WTC11 (cell line): ENCODE measurements at regions not wholly inside any gene's neighbourhood (a gene's known extent, or its start where the extent isn't known, plus 50 kb on each side); places are given as distances from the start of the nearest gene placed in this dataset.

Experiments
- ATAC-seq: fragments of 200-7000 bp; cut with Tn5 transposase; 2 replicates; pipeline ENCODE4 v1.10.0; 2021; ENCODE audit warnings: mild to moderate bottlenecking, moderate library complexity
- CTCF ChIA-PET: fragments of 300-600 bp; sonication (Branson Sonifier 250); formaldehyde crosslinking; loops from one replicate; lab custom pipeline; 2021; ENCODE audit warnings: antibody characterized with exemption; lab: Charles Lee
- POLR2A ChIA-PET: fragments of 350-600 bp; sonication (Branson Sonifier 250); formaldehyde crosslinking; loops from one replicate; lab custom pipeline; 2021; ENCODE audit warnings: antibody characterized with exemption; lab: Charles Lee
- DNase-seq: peaks from one replicate; pipeline ENCODE4 v3.0.0; 2021; ENCODE audit warnings: low spot score
- H3K27ac Mint-ChIP-seq: 2 replicates; pipeline ENCODE4 v1.8.0; 2021; ENCODE audit warnings: mixed read lengths
- H3K27me3 Mint-ChIP-seq: 2 replicates; pipeline ENCODE4 v1.8.0; 2021; ENCODE audit warnings: low read depth, mild to moderate bottlenecking, moderate library complexity, mixed read lengths
- H3K36me3 Mint-ChIP-seq: 2 replicates; pipeline ENCODE4 v1.8.0; 2021; ENCODE audit warnings: mixed read lengths
- H3K4me1 Mint-ChIP-seq: 2 replicates; pipeline ENCODE4 v1.8.0; 2022; ENCODE audit warnings: mixed read lengths
- H3K4me3 Mint-ChIP-seq: 2 replicates; pipeline ENCODE4 v1.8.0; 2021; ENCODE audit warnings: mild to moderate bottlenecking, moderate library complexity, mixed read lengths
- H3K9me3 Mint-ChIP-seq: 2 replicates; pipeline ENCODE4 v1.8.0; 2021; ENCODE audit warnings: mixed read lengths
- AR ChIP-seq: fragments of 250-450 bp; sonication (Bioruptor Pico); IDR thresholded peaks from 2 replicates; pipeline ENCODE4 v1.9.0; 2021; ENCODE audit warnings: mild to moderate bottlenecking
- ATF6 ChIP-seq: sonication (generic); formaldehyde crosslinking; IDR thresholded peaks from 2 replicates; pipeline ENCODE4 v1.8.1; 2023; ENCODE audit warnings: mild to moderate bottlenecking, missing genetic modification reagents
- CBFB ChIP-seq: sonication (generic); formaldehyde crosslinking; IDR thresholded peaks from 2 replicates; pipeline ENCODE4 v1.8.1; 2022; ENCODE audit warnings: mild to moderate bottlenecking, low read depth, missing genetic modification reagents
- CDX4 ChIP-seq: fragments of 250-450 bp; sonication (Bioruptor Pico); IDR thresholded peaks from 2 replicates; pipeline ENCODE4 v1.9.0; 2021; ENCODE audit warnings: moderate library complexity, mild to moderate bottlenecking, inconsistent platforms, borderline replicate concordance
- E2F1 ChIP-seq: sonication (generic); formaldehyde crosslinking; IDR thresholded peaks from 2 replicates; pipeline ENCODE4 v1.8.0; 2022; ENCODE audit warnings: mild to moderate bottlenecking, missing genetic modification reagents
- ERG ChIP-seq: fragments of 250-450 bp; sonication (Bioruptor Pico); IDR thresholded peaks from 2 replicates; pipeline ENCODE4 v1.8.0; 2021; ENCODE audit warnings: mild to moderate bottlenecking
- IRF1 ChIP-seq: sonication (generic); formaldehyde crosslinking; IDR thresholded peaks from 2 replicates; pipeline ENCODE4 v1.8.0; 2023; ENCODE audit warnings: missing genetic modification reagents
- IRF2 ChIP-seq: sonication (generic); formaldehyde crosslinking; IDR thresholded peaks from 2 replicates; pipeline ENCODE4 v1.8.0; 2022; ENCODE audit warnings: low read depth, missing genetic modification reagents, borderline replicate concordance
- JUN ChIP-seq: sonication (generic); formaldehyde crosslinking; IDR thresholded peaks from 2 replicates; pipeline ENCODE4 v1.8.0; 2023; ENCODE audit warnings: mild to moderate bottlenecking, missing genetic modification reagents
- KAT7 ChIP-seq: sonication (generic); formaldehyde crosslinking; IDR thresholded peaks from 2 replicates; pipeline ENCODE4 v1.8.1; 2023; ENCODE audit warnings: missing genetic modification reagents, mild to moderate bottlenecking, borderline replicate concordance
- MLX ChIP-seq: sonication (generic); formaldehyde crosslinking; IDR thresholded peaks from 2 replicates; pipeline ENCODE4 v1.8.1; 2023; ENCODE audit warnings: mild to moderate bottlenecking, missing genetic modification reagents, moderate library complexity
- MXD4 ChIP-seq: fragments of 250-450 bp; sonication (Bioruptor Pico); IDR thresholded peaks from 2 replicates; pipeline ENCODE4 v1.8.0; 2021; ENCODE audit warnings: mild to moderate bottlenecking, moderate library complexity, borderline replicate concordance
- NFATC4 ChIP-seq: fragments of 250-450 bp; sonication (Bioruptor Pico); IDR thresholded peaks from 2 replicates; pipeline ENCODE4 v1.9.0; 2021; ENCODE audit warnings: mild to moderate bottlenecking
- NFE2L1 ChIP-seq: sonication (generic); formaldehyde crosslinking; IDR thresholded peaks from 2 replicates; pipeline ENCODE4 v1.8.1; 2023; ENCODE audit warnings: missing genetic modification reagents
- NFYB ChIP-seq: sonication (generic); formaldehyde crosslinking; conservative IDR thresholded peaks from 2 replicates; pipeline ENCODE4 v1.8.0; 2022; ENCODE audit warnings: low read depth, missing genetic modification reagents
- NR3C1 ChIP-seq: sonication (generic); formaldehyde crosslinking; conservative IDR thresholded peaks from 2 replicates; pipeline ENCODE4 v1.8.1; 2023; ENCODE audit warnings: low read depth, mild to moderate bottlenecking, missing genetic modification reagents
- SMAD3 ChIP-seq: sonication (generic); formaldehyde crosslinking; IDR thresholded peaks from 2 replicates; pipeline ENCODE4 v1.8.0; 2022; ENCODE audit warnings: missing genetic modification reagents, mild to moderate bottlenecking, borderline replicate concordance
- SP1 ChIP-seq: sonication (generic); formaldehyde crosslinking; conservative IDR thresholded peaks from 2 replicates; pipeline ENCODE4 v1.8.1; 2022; ENCODE audit warnings: missing genetic modification reagents
- ZBTB21 ChIP-seq: sonication (generic); formaldehyde crosslinking; IDR thresholded peaks from 2 replicates; pipeline ENCODE4 v1.8.1; 2023; ENCODE audit warnings: mild to moderate bottlenecking, missing genetic modification reagents, borderline replicate concordance
- ZNF232 ChIP-seq: sonication (generic); formaldehyde crosslinking; IDR thresholded peaks from 2 replicates; pipeline ENCODE4 v1.8.0; 2022; ENCODE audit warnings: mild to moderate bottlenecking, missing genetic modification reagents
- ZNF416 ChIP-seq: fragments of 250-450 bp; sonication (Bioruptor Pico); IDR thresholded peaks from 2 replicates; pipeline ENCODE4 v1.9.0; 2021; ENCODE audit warnings: mild to moderate bottlenecking, inconsistent platforms

GRCh38 chr18:56148373-56148772 is 490.0 kb downstream of the TXNL1 start (continued):
- no peak for TF ChIP-seq MLX (CRISPR knock-in tag)
- no peak for TF ChIP-seq CBFB
- TF ChIP-seq, all 79 proteins: peak for 0

- ATAC-seq (no peak), DNase-seq (no peak)
- Mint-ChIP-seq H3K27ac (no peak overlapping the region), H3K9me3 (no peaks in the 10 kb centered on the region), H3K36me3 (no peaks in the 10 kb centered on the region)
- no peak for TF ChIP-seq NFATC4
- TF ChIP-seq NFE2L1 (CRISPR knock-in tag) = no peak
- TF ChIP-seq, all 79 proteins: peak for 0
- ChIA-PET POLR2A (no interaction called here), CTCF (no interaction called here)
- Mint-ChIP-seq H3K4me1 (peaks cover 4% of the 10 kb centered on the region; the same call in 1 of the 2 replicates), H3K27me3 (no peaks in the 10 kb centered on the region), H3K4me3 (no peak overlapping the region)
Measured at GRCh38 chr18:56146565-56146964, 491.8 kb downstream of the TXNL1 start.

- TF ChIP-seq SMAD3 (CRISPR knock-in tag) (no peak), NR3C1 (CRISPR knock-in tag) (no peak), KAT7 (CRISPR knock-in tag) (no peak), MXD4 (CRISPR knock-in tag) (no peak), ZBTB21 (CRISPR knock-in tag) (no peak), ZNF416 (no peak), IRF1 (CRISPR knock-in tag) (no peak), ERG (CRISPR knock-in tag) (no peak), SP1 (no peak)
- no peaks in the 10 kb centered on the region; the same call in 1 of the 2 replicates for H3K27me3 Mint-ChIP-seq
- ATAC-seq (no peak), DNase-seq (no peak)
- POLR2A ChIA-PET = no interaction called here
- no peaks in the 10 kb centered on the region for H3K9me3 Mint-ChIP-seq
- H3K4me3 Mint-ChIP-seq = no peak overlapping the region
- H3K4me1 Mint-ChIP-seq = peaks cover 6% of the 10 kb centered on the region; the same call in 1 of the 2 replicates
- no peak overlapping the region for H3K27ac Mint-ChIP-seq
- CTCF ChIA-PET = interaction anchor here (1.2 kb wide), 1 partner anchor 10 kb away, joined by 3 read pairs; no protein-coding TSS in a partner anchor
- no peaks in the 10 kb centered on the region for H3K36me3 Mint-ChIP-seq
Measured at GRCh38 chr18:56142001-56142400, 496.4 kb downstream of the TXNL1 start.

GRCh38 chr18:56139792-56140254 is 498.6 kb downstream of the TXNL1 start:
- ChIA-PET CTCF (interaction anchor here (1.5 kb wide), 1 partner anchor 23 kb away, joined by 4 read pairs; no protein-coding TSS in a partner anchor), POLR2A (no interaction called here)
- DNase-seq (no peak), ATAC-seq (no peak)
- H3K4me3 Mint-ChIP-seq = no peak overlapping the region
- H3K27me3 Mint-ChIP-seq = no peaks in the 10 kb centered on the region; the same call in 1 of the 2 replicates
- H3K36me3 Mint-ChIP-seq = no peaks in the 10 kb centered on the region
- H3K4me1 Mint-ChIP-seq = 0 out of 2 replicates have a peak, but pooled peaks cover 4% of the 10 kb centered on the region
- H3K9me3 Mint-ChIP-seq = no peaks in the 10 kb centered on the region
- H3K27ac Mint-ChIP-seq = no peak overlapping the region
- TF ChIP-seq JUN (CRISPR knock-in tag) (no peak), NFYB (CRISPR knock-in tag) (no peak), AR (no peak), CDX4 (no peak), ATF6 (CRISPR knock-in tag) (no peak), IRF2 (CRISPR knock-in tag) (no peak), E2F1 (no peak), KAT7 (CRISPR knock-in tag) (no peak), ZNF232 (CRISPR knock-in tag) (no peak)
